ENCODE measurements at regions not wholly inside any gene's neighbourhood (a gene's known extent, or its start where the extent isn't known, plus 50 kb on each side); places are given as distances from the start of the nearest gene placed in this dataset.

DNA sequence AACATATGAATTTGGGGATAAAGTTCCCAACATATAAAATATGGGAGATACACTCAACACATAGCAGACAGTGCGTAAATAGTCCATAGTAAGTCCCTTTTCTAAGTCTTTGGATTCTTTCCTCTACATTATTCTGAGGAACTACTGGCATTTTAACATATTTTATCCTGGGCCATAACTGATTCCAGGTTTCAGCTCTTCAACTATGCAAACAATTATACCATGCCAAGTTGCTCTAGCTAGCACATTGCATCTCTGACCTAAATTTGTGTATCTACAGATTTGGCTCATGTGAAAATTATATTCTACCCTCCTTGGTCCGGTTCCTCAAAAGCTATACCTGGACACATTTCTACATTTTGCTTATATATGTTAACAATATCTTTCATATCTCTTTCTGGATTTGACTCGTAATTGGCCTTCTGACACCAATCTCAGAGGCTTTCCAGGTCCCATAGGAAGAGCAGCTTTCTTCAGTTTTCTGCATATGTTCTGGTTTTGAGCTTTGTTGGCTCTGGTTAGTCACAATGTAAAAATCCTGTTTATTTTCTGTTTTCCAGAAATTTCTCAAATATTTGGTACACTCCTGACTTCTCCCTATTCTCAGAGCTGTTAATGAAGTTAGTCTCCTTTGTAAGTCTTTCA is 305.4 kb downstream of the BMP4 start:
- TF ChIP-seq, protein P1, sequence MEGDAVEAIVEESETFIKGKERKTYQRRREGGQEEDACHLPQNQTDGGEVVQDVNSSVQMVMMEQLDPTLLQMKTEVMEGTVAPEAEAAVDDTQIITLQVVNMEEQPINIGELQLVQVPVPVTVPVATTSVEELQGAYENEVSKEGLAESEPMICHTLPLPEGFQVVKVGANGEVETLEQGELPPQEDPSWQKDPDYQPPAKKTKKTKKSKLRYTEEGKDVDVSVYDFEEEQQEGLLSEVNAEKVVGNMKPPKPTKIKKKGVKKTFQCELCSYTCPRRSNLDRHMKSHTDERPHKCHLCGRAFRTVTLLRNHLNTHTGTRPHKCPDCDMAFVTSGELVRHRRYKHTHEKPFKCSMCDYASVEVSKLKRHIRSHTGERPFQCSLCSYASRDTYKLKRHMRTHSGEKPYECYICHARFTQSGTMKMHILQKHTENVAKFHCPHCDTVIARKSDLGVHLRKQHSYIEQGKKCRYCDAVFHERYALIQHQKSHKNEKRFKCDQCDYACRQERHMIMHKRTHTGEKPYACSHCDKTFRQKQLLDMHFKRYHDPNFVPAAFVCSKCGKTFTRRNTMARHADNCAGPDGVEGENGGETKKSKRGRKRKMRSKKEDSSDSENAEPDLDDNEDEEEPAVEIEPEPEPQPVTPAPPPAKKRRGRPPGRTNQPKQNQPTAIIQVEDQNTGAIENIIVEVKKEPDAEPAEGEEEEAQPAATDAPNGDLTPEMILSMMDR (conservative IDR thresholded peaks at IDR 0.05; ENCODE audit: low read depth, low read length) = no peak
- TF ChIP-seq EZH2 (IDR thresholded peaks at IDR 0.05; ENCODE audit: low read length, unreplicated experiment) (no peak), EZH2phosphoT487 (IDR thresholded peaks at IDR 0.05; ENCODE audit: borderline replicate concordance, low read length) (no peak)

Measured in PC-3 (cell line).